ENCODE measurements at regions not wholly inside any gene's neighbourhood (a gene's known extent, or its start where the extent isn't known, plus 50 kb on each side); places are given as distances from the start of the nearest gene placed in this dataset.

DNA sequence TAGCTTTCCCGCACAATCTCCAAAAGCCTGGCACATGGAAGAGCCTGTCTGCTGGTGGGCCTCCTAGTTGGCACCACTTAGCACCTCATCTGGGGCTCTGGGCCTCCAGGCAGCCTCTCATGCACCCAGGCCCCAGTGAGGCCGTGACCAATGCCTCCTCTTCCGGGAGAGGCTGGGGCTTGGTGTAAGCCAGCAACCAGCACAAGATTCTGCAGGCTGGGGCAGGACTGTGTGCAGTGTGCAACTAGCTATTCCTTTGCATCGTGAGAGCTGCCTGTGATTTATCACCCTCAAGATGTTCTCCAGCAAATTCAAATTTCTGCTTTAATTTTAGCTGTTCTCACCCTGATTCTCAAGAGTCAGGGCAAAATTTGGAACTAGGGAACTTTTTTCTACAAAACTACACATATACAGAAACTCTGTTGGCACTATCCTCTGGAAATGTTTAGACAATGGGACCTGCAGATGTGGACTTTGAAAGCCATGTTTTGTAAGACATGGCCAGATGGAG is 603.7 kb upstream of the MKI67 start:
- no peaks in the 10 kb centered on the region for H3K36me3 ChIP-seq (ENCODE audit: control insufficient read depth in 4 of 4, insufficient read depth in 3 of 4, low read depth in 1 of 4, low read length in 3 of 4)
- no peaks in the 10 kb centered on the region for H3K4me1 ChIP-seq (ENCODE audit: control insufficient read depth in 4 of 4, insufficient read depth in 4 of 4, low read length in 3 of 4)
- H3K4me3 ChIP-seq (ENCODE audit: low read depth in 1 of 3, low read length in 3 of 3) = no peak overlapping the region
- no peak overlapping the region for H3K27ac ChIP-seq (ENCODE audit: low read depth in 1 of 2, low read length in 2 of 2)
- DNase-seq (ENCODE audit: low spot score) = no peak
- no peak for TF ChIP-seq JUND (IDR thresholded peaks at IDR 0.05)
- TF ChIP-seq, protein P1, sequence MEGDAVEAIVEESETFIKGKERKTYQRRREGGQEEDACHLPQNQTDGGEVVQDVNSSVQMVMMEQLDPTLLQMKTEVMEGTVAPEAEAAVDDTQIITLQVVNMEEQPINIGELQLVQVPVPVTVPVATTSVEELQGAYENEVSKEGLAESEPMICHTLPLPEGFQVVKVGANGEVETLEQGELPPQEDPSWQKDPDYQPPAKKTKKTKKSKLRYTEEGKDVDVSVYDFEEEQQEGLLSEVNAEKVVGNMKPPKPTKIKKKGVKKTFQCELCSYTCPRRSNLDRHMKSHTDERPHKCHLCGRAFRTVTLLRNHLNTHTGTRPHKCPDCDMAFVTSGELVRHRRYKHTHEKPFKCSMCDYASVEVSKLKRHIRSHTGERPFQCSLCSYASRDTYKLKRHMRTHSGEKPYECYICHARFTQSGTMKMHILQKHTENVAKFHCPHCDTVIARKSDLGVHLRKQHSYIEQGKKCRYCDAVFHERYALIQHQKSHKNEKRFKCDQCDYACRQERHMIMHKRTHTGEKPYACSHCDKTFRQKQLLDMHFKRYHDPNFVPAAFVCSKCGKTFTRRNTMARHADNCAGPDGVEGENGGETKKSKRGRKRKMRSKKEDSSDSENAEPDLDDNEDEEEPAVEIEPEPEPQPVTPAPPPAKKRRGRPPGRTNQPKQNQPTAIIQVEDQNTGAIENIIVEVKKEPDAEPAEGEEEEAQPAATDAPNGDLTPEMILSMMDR (IDR thresholded peaks at IDR 0.05; ENCODE audit: low read depth, low read length, missing input control) = no peak
- no peak for TF ChIP-seq YY1 (IDR thresholded peaks at IDR 0.05)
- TF ChIP-seq, protein P2, sequence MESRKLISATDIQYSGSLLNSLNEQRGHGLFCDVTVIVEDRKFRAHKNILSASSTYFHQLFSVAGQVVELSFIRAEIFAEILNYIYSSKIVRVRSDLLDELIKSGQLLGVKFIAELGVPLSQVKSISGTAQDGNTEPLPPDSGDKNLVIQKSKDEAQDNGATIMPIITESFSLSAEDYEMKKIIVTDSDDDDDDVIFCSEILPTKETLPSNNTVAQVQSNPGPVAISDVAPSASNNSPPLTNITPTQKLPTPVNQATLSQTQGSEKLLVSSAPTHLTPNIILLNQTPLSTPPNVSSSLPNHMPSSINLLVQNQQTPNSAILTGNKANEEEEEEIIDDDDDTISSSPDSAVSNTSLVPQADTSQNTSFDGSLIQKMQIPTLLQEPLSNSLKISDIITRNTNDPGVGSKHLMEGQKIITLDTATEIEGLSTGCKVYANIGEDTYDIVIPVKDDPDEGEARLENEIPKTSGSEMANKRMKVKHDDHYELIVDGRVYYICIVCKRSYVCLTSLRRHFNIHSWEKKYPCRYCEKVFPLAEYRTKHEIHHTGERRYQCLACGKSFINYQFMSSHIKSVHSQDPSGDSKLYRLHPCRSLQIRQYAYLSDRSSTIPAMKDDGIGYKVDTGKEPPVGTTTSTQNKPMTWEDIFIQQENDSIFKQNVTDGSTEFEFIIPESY (IDR thresholded peaks at IDR 0.05) = no peak
- peaks cover 0 to 2% (median 0%) of the 10 kb centered on the region in 4 donors for H3K9me3 ChIP-seq (ENCODE audit: control insufficient read depth in 4 of 4, low read length in 3 of 4)
- H3K27me3 ChIP-seq (ENCODE audit: control insufficient read depth in 4 of 4, insufficient read depth in 4 of 4, low read length in 3 of 4) = peaks cover 0 to 3% (median 0%) of the 10 kb centered on the region in 4 donors
- WGBS = 89% methylated on average over 4 of the region's 4 CpGs
- H3K9ac ChIP-seq (ENCODE audit: low read depth in 1 of 2, low read length in 2 of 2) = no peak overlapping the region

DNA sequence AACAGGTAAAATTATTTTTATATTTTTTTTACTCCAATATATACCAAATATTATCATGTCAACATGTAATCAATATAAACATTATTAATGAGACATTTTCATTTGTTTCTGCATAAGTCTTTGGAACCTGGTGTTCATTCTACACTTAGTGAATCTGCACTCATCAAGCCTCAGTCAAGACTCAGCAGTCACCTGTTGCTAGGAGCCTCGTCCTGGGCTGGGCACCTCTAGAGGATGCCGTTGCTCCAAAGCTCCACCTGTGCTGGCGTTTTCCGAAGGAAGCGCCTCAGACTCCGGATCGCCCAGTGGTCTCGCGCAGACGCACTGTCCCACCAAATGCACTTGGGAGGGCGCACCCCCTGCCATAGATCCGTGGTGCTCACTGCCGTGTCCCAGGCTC is 604.7 kb upstream of the MKI67 start:
- peaks cover 0 to 3% (median 0%) of the 10 kb centered on the region in 4 donors for H3K27me3 ChIP-seq (ENCODE audit: control insufficient read depth in 4 of 4, insufficient read depth in 4 of 4, low read length in 3 of 4)
- WGBS = 94% methylated on average over 13 of the region's 13 CpGs
- no peak for DNase-seq (ENCODE audit: low spot score)
- H3K36me3 ChIP-seq (ENCODE audit: control insufficient read depth in 4 of 4, insufficient read depth in 3 of 4, low read depth in 1 of 4, low read length in 3 of 4) = no peaks in the 10 kb centered on the region
- TF ChIP-seq YY1 (IDR thresholded peaks at IDR 0.05) (no peak), JUND (IDR thresholded peaks at IDR 0.05) (no peak)
- TF ChIP-seq, protein P2 (IDR thresholded peaks at IDR 0.05) = no peak
- H3K27ac ChIP-seq (ENCODE audit: low read depth in 1 of 2, low read length in 2 of 2) = no peak overlapping the region
- peaks cover 0 to 2% (median 0%) of the 10 kb centered on the region in 4 donors for H3K9me3 ChIP-seq (ENCODE audit: control insufficient read depth in 4 of 4, low read length in 3 of 4)
- H3K9ac ChIP-seq (ENCODE audit: low read depth in 1 of 2, low read length in 2 of 2) = no peak overlapping the region
- H3K4me1 ChIP-seq (ENCODE audit: control insufficient read depth in 4 of 4, insufficient read depth in 4 of 4, low read length in 3 of 4) = no peaks in the 10 kb centered on the region
- H3K4me3 ChIP-seq (ENCODE audit: low read depth in 1 of 3, low read length in 3 of 3) = no peak overlapping the region

DNA sequence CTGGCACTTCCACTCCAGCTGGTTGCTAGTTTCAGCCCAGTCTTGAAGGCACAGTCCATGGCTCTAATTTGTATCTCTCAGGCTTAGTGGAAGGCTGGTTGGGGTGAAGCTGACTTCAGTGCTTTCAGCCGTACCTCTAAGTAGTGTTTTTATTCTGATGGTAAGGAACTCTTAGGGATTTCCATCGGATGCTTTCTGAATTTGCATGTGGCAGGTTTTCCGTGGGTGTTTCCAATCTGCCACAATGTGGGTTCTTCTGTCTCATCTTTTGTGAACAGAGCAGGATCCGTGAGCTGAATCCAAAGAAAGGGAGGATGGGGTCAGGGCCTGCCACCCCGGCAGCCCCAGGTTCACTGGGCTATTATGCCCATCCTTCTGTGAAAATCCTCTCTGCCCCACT is 607.9 kb upstream of the MKI67 start:
- Histone ChIP-seq H3K4me3 (ENCODE audit: low read depth in 1 of 3, low read length in 3 of 3) (no peak overlapping the region), H3K27ac (ENCODE audit: low read depth in 1 of 2, low read length in 2 of 2) (no peak overlapping the region), H3K4me1 (ENCODE audit: control insufficient read depth in 4 of 4, insufficient read depth in 4 of 4, low read length in 3 of 4) (no peaks in the 10 kb centered on the region), H3K27me3 (ENCODE audit: control insufficient read depth in 4 of 4, insufficient read depth in 4 of 4, low read length in 3 of 4) (peaks cover 0 to 6% (median 1%) of the 10 kb centered on the region in 4 donors), H3K9me3 (ENCODE audit: control insufficient read depth in 4 of 4, low read length in 3 of 4) (no peaks in the 10 kb centered on the region), H3K36me3 (ENCODE audit: control insufficient read depth in 4 of 4, insufficient read depth in 3 of 4, low read depth in 1 of 4, low read length in 3 of 4) (no peaks in the 10 kb centered on the region), H3K9ac (ENCODE audit: low read depth in 1 of 2, low read length in 2 of 2) (no peak overlapping the region)
- DNase-seq (ENCODE audit: low spot score) = no peak
- 85% methylated on average over 5 of the region's 5 CpGs for WGBS
- TF ChIP-seq, protein P1 (IDR thresholded peaks at IDR 0.05; ENCODE audit: low read depth, low read length, missing input control) = no peak
- no peak for TF ChIP-seq EGR1 (IDR thresholded peaks at IDR 0.05; ENCODE audit: low read depth in 2 of 2)
- TF ChIP-seq YY1 (IDR thresholded peaks at IDR 0.05) = no peak
- no peak for TF ChIP-seq HNF4A (conservative IDR thresholded peaks at IDR 0.05)
- TF ChIP-seq TAF1 (conservative IDR thresholded peaks at IDR 0.05) = no peak
- TF ChIP-seq, protein P3, sequence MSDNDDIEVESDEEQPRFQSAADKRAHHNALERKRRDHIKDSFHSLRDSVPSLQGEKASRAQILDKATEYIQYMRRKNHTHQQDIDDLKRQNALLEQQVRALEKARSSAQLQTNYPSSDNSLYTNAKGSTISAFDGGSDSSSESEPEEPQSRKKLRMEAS (IDR thresholded peaks at IDR 0.05) = no peak
- no peak for TF ChIP-seq RAD21 (IDR thresholded peaks at IDR 0.05)
- no peak for TF ChIP-seq REST (IDR thresholded peaks at IDR 0.05)
- no peak for TF ChIP-seq FOXA2 (IDR thresholded peaks at IDR 0.05)
- TF ChIP-seq NR2F2 (IDR thresholded peaks at IDR 0.05) = no peak
- no peak for TF ChIP-seq SP1 (IDR thresholded peaks at IDR 0.05)
- TF ChIP-seq GABPA (IDR thresholded peaks at IDR 0.05 in 1 of 2, conservative IDR thresholded peaks at IDR 0.05 in 1 of 2) = no peak

Data from liver (tissue), 8 donors.